ENCODE measurements at regions not wholly inside any gene's neighbourhood (a gene's known extent, or its start where the extent isn't known, plus 50 kb on each side); places are given as distances from the start of the nearest gene placed in this dataset.

DNA sequence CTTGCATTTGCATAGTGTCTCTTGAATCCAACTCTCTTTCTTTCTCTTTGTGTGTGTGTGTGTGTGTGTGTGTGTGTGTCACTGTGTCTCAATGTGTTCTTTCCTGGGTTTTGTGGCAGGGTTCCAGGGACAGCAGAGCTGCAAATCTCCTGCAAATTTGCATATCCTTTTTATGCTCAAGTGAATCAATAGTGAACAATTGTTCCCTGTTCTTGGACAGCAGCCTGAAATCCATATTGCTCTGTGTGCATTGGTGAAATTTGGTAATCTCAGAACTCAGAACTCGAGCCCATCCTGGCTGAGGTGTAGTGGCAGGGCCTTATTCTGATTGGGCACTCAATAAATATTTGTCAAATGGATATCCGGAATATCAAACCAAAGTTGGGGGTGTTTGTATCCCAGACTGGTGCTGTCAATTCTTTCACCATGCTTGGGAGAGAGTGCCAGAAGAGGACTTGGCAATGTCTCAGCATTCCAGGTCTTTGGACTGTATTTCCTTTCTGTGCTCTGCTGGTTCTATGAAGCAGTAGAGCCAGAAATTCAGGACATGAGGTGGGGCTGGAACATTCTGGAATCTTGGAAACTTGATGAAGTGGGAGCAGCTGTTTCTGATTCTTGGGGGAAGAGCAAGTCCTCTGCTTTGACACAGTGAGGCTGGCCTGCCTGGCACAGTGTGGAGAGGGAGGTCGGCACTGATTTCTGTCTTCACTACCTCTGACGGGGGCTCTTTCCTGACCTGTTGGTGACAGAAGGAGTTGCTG is 380.6 kb upstream of the C2CD4B start:
- DNase-seq (ENCODE audit: low read depth in 2 of 2): no peak

DNA sequence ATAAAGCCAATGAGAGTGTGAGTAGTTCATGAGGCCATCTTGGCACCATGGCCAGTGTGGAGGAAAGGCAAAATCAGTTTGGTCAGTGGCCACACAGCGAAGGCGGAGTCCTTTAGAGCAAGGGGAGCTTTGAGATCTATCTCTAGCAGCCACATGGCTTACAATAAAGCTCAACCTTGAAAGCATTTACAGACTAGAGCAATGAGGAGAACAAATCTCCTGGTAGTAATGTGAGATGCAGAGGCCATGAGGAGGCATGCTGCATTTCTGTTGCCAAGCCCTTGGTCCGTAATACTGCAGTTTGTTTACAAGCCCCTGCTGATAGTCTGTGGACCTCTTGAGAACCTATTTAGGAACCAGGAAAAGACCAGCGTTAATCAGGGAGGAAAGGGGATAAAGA is 381.5 kb upstream of the C2CD4B start:
- DNase-seq (ENCODE audit: low read depth in 2 of 2): no peak

DNA sequence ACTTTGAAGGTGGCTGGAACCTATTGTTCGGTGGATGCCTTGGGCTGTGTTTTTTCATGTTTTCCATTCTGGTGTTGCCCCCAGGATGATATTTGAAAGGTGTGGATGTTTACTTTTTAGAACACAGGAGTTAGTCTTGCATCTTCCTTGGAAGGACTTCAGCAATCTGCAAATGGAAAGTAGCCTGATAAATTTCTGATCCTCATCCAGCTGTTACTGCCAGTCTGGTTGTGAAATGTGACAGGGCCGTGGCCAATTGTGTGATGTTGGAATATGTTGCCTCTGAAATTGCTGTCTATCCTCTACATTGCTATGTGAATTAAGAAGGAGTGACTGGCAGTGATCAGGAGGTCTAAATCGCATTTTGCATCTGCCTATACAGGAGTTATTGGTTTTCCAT is 382.5 kb upstream of the C2CD4B start:
- no peak for DNase-seq (ENCODE audit: low read depth in 2 of 2)

DNA sequence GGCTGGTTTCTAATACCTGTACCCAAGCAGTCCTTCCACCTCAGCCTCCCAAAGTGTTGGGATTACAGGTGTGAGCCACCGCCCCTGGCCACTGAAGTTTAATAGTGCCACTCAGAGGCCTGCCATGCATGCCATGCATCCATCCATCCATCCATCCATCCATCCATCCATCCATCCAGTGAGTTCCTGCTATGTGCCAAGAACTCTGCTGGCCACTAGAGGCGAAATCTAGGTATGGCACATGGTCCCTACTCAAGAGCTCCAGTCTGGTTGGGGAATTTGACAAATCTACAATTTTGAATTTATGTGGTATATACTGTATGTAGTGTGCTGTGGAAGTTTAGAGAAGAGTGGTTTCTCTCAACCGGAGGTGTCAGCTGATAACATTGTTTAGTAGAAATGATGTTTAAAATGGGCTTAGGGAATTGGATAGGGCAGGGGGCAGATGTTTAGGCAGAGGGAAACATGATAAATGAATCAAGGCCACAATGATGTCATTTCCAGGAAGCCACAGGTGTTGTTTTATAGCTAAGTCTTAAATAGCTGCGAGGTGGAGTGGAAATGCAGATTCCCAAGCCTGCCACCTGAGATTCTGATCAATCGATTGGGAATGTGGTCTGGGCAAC is 384.4 kb upstream of the C2CD4B start:
- no peak for DNase-seq (ENCODE audit: low read depth in 2 of 2)

DNA sequence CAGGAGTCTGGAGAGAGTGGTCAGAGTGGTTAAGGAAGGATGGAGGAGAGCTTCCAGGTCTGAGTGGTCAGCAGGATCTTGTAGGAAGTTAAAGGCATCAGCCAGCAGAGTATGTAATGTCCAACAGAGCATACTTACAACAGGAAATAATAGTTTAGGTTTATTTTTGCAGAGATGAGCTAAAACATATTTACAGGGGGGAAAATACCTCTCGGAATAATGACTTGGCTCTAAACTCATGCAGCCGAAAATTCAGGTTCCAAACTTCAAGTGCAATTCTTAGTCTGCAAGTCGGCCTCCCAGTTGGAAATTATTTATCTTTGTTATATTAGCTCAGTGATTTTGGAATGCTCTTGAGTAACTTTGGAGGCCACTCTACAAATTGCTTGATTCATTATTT is 385.0 kb upstream of the C2CD4B start:
- no peak for DNase-seq (ENCODE audit: low read depth in 2 of 2)

DNA sequence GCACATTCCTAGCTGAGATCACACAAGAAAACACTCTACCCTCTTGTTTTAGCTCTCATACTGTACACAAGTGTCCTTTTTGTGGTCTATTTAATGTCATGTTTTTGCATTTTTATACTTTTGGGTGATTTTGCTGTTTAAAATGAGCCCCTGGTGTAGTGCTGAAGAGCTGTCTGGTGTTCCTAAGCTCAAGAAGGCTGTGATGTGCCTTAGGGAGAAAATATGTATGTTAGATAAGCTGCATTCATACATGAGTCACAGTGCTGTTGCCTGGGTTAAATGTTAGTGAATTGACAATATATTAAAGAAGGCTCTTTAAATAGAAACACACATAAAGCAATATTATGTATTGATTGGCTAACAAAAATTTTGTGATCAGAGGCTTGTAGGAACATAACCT is 387.4 kb upstream of the C2CD4B start:
- no peak for DNase-seq (ENCODE audit: low read depth in 2 of 2)

DNA sequence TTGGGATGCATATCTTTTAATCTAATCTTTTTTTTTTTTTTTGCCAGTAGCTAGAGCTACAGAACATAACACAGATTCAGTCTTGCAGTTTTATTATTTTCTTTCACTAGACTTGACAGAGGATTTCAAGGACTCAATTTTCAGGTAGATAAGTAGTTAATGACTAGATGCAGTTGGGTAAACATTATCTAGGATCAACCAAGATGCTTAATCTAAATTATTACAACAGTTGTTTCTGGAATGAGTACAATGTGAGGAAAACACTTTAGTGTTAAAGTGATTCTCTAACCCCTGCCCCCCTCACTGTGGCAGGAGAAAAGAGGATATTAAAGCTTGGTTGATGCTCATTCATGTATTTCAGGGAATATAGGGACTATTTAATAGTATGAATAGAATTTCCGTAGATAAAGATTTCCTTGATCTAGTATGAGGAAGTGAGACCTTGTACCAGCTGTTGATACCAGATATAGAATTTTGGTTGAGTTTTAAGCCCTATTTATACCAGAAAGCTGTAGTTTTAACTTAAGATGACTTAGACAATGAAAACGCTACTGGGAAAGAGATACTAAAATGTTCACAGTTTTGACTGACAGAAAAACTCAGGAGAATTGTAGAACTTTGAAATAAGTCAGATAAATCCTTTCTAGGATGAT is 389.0 kb upstream of the C2CD4B start:
- no peak for DNase-seq (ENCODE audit: low read depth in 2 of 2)

DNA sequence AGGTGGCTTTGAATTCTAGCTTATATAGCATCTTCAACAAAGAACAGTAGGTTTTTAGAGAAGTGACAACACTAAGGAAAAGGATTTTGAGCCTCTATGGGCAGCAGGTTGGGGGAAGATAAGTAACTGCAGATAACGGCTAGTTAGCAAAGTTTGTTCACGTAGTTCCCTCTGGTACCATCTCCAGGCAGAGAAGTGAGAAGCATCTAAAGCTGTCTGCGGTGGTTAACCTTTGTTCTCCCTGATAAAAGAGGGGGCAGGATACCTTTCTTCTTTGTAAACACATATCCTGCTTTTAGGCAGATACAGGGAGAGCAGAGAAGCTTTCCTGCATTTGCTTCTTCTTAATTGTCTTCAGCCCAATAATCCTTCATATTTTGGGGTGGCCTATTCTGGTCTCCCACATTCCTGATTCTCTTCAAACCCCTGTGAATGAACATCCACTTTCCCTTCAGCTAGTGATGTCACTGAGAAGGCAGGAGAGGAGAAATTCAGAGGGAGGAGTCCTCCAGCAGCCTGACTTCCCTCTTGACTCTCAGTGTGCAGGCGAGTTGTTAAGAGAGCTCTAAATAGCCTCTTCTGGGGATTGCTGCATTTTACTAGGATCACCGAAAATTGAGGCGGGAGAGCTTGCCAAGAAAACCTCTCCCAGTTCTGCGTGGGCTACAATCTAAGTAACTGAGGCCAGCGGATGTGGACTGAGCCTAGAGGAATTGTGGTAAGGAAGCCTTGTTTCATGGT is 393.7 kb upstream of the C2CD4B start:
- DNase-seq (ENCODE audit: low read depth in 2 of 2): no peak

DNA sequence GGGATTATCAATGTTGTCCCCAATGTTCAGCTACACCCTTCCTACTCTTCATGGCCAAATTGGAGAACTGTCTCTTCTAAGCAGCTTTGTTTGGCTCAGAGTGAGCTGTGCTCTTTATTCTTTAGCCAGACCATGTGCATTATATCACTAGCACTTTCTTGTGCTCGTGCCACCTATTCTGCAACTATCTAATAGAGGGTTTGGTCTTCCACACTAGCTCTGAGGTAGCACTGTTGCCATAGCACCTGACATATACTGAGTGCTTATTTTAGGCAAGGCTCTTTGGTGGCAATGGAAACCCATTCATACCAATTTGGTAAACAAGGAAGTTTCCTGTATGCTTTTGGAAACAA is 394.3 kb upstream of the C2CD4B start:
- DNase-seq (ENCODE audit: low read depth in 2 of 2): no peak

DNA sequence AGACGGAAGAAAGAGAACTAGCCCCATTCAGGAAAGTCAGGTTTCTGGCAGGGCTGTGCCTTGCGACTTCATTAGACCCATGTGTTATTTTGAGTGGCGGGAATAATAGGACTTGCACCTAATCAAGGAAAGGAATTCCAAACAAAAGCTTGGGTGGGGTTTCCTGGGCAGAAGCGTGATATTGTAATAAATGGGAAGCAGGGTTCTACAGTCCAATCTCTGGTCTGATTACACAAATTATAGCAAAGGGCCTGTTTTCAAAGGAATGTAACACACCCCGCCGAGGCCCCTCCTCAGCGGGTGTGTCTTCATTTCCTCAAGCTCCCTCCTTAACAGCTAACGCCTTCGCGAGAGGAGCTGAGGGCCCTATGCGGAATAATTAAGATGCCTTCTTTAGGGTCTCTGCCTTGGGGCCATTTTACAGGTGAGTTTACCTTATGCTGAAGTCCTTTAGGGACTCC is 396.0 kb upstream of the C2CD4B start:
- DNase-seq (ENCODE audit: low read depth in 2 of 2): no peak

DNA sequence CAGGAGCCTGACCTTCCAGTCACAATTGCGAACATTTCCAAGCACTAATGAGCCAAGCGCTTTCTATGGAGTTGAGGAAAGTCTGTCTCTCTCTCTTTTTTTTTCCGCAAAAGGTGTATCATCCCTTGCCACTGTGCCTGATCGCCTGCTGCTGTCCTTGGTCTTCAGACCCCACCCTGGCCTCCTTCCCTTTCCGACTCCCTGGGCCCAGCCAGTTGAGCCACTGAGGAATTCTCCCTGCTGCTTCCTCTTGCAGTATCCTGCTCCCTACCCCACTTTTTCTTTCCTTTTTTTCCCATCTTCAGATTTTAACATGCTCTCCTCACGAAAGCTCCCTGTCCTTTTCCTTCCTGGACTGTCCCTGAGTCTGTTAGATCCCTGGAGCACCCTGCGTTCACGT is 396.5 kb upstream of the C2CD4B start:
- DNase-seq (ENCODE audit: low read depth in 2 of 2): no peak

DNA sequence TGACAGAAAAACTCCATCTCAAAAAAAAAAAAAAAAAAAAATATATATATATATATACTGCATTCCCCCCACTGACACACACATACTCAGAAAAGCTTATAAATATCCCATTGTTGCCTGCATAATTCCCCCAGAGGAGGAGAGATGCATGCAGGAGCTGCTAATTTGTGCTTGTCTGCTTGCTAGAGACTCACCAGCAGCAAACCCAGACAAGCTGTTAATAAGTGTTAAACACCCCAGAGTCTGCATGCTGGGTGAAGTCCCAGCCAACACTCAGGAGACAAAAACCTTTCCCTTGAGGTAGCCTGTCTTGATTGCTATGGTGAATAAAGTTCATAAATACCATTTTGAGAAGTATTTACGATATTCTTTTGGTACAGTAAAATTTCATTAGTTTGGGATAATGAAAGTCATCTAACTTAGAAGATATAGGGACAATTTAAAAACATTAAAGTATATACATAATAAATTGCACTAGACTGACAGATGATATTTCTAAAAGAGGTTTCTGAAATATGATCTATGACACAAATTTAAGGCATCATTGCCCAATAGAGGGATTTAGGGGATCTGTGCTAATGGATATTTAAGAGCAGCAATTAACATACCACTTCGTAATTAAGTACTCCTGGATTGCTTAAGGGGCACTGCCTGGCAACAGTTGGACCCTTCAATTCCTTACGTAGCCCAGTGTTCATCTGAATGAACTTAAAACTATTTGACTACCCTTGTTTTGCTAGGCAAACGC is 400.0 kb upstream of the C2CD4B start:
- no peak for DNase-seq (ENCODE audit: low read depth in 2 of 2)

DNA sequence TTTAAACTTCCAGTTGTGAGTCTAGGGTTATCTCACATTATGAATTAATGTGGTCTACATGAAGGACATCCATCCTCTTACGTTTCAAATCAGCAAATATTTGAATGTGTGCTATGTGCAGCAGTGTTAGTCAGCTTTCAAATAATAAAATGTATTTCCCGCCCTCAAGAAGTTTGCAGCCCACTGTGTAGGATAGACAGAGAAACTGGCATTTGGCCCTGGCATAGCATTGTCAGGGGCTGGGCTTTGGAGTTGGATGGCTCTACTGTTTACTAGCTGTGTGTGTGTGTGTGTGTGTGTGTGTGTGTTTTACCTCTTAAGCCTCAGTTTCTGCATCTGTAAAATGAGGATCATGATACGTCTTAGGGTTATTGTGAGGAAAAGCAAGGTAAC is 400.5 kb upstream of the C2CD4B start:
- no peak for DNase-seq (ENCODE audit: low read depth in 2 of 2)

DNA sequence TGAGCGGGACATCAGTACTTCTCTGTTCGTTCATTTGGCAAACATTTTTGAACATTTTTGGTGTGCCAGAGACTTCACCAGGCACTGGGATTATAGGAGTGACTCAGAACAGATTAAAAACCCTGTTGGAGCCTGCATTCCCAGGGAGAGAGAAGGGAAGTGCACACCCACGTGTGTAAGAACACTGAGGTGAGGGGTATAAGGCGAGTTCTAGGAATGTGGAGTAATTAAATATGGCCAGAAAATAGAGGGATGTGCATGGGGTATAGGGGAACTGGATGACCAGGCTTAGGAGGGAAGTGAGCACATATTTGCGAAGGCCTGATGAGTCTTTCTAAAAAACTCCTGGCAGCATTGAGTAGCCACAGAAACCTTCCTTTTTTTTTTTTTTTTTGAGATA is 401.2 kb upstream of the C2CD4B start:
- DNase-seq (ENCODE audit: low read depth in 2 of 2): no peak

DNA sequence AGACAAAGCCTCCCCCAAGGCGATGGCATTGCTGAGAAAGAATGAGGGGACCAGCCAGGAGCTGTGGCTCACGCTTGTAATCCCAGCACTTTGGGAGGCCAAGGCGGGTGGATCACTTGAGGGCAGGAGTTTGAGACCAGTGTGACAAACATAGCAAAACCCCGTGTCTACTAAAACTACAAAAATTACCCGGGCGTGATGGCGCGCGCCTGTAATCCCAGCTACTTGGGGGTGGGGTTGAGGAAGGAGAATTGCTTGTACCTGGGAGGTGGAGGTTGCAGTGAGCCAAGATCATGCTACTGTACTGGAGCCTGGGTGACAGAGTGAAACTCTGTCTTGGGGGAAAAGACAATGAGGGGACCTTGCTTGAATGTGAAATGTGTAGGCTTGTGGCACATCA is 402.4 kb upstream of the C2CD4B start:
- no peak for DNase-seq (ENCODE audit: low read depth in 2 of 2)

DNA sequence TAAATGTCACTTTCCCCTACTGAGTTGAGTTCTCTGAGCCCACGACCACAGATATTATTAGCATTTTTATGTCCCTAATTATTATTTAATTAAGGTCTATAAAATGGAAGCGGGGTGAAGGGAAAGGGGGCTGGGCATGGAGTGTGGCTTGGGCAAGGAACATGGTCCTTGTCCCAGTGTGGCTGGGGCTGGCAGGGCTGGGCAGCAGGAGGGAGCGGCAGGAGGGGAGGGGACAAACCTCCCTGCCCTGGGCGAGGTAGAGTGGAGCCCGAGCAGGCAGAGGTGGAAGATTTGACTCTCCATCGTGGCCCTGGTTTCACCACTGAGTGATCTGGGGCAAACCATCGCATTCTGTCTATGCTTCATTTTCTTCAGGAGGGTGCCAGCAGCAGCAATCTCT is 402.9 kb upstream of the C2CD4B start:
- DNase-seq (ENCODE audit: low read depth in 2 of 2): no peak

DNA sequence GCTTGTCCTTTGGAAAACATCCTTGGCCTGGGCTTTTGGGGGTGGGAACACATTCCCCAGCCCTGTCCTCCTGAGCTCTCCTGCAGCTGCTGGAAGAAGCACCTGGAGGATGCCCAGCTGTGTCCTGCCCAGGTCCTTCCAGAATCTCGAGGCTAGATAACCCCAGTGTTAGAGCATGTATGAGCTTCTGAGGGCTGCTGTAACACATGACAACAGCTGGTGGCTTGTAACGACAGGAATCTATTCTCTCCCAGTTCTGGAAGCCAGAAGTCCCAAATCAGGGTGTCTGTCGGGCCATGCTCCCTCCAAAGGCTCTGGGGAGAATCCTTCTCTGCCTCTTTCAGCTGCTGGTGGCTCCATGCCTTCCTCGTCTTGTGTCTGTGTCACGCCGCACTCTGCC is 403.6 kb upstream of the C2CD4B start:
- no peak for DNase-seq (ENCODE audit: low read depth in 2 of 2)

DNA sequence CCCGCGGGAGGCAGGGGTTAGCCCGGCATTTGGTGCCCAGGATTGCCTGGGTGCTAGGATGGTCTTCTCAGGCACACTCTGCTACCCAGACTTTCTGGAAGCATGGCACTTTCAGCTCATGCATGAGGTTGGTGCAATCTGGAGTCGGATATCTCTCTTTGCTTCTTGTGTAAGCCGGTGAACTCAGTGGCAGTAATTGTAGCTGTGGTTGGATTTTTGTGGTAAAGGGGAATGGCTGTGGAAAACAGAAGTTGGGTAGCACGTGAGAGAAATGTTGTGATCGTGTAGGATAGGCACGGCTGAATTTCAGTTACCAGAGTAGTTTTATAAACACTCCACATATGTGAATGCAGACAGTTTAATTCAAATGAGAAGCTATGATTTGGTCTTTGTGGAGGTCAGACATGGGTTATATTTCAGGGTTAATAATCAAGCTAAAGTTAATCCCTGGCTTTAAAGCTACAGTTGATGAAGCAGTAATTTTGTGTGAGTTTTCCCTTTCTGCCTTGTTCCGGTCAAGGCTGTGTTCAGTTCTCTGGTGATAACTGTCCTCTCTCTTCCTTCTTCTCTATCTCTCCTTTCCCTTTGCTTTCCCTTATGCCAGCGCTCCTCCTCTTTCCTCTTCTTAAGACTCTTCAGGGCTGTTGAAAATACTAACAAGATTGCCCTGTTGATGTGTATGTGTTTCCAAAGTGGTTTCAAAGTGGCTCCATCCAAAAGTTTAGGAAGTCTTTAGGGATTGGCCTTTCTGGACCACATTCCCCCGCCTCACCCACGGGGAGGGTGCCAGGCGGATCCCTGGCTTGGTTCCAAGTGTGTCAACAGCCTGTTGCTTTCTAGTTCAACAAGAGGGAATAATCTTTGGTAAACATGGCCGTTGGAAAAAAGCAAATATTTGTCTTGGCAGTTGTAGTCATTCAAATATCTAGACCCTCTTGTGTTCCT is 404.6 kb upstream of the C2CD4B start:
- no peak for DNase-seq (ENCODE audit: low read depth in 2 of 2)

DNA sequence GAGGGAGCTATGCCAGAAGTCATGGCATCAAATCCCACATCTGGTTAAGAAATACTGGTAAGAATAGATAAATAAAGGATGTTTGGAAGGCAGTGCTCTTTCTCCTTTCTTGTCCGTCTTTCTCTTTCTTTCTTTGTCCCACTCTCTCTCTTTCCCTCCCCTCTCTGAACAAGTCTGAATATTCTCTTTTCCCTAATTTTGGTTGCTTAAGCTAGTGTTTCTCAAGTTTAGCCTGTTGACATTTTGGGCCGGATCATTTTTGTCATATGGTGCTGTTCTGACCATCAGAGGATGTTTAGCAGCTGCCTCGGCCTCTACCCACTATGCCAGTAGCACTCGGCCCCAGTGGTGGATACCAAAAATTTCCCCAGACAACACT is 405.3 kb upstream of the C2CD4B start:
- no peak for DNase-seq (ENCODE audit: low read depth in 2 of 2)

DNA sequence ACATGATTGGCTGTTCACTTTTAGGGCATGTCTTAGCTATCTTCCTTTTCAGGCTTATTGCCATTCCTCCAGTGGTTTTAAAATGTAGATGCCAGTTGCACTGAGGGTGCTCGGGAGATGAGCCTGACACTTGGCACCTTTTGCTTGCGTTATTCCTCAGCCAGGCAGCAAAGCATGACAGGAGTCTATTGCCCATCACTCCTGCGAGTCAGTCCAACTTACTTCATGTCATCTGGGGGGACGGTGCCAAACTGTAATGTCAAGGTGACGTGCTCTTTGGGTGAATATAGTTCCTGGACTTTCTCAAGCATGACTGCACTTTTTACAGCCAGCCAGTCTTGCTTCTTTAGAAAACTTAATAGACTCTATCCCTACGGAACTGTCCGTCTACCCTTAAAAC is 406.0 kb upstream of the C2CD4B start:
- DNase-seq (ENCODE audit: low read depth in 2 of 2): no peak

DNA sequence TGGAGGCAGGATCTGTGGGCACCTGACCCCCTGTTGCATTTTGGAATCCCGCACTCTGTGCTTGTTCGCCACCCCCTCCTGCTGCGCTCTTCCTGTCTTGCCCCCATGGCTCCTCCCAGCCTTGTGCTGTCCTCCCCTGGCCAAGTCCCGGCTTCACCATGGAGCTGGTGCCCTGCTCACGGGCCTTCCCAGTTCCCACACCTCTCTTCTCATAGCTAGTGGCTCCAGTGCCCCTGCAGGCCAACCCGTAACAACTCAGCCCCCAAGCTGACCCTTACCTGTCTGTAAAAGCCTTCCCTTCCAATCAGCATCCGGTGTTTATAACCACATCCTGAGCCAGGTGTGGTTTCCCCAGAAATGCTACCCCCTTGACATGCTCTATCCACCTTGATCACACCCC is 407.7 kb upstream of the C2CD4B start:
- no peak for DNase-seq (ENCODE audit: low read depth in 2 of 2)

All from stimulated activated CD4-positive, alpha-beta T cell treated with anti-CD3 and anti-CD28 coated beads, Interleukin-4, amount 100 ng/mL, for 48 hours (primary cell).